IMR-90 (cell line): ENCODE measurements at regions not wholly inside any gene's neighbourhood (a gene's known extent, or its start where the extent isn't known, plus 50 kb on each side); places are given as distances from the start of the nearest gene placed in this dataset.

Experiments
- ATAC-seq: fragments of 200-7000 bp; cut with Tn5 transposase; 2 replicates; pipeline ENCODE4 v1.9.1; 2020; ENCODE audit warnings: low read depth, mild to moderate bottlenecking, moderate library complexity
- BruUV-seq: library from RNA; stranded (reverse); fragments of 400-500 nt; replicated peaks from 2 replicates; lab custom pipeline; 2021; lab: Mats Ljungman, UMichigan
- CTCF ChIA-PET: fragments of 300-600 bp; formaldehyde crosslinking; extraction: SDS; loops from one replicate; lab custom pipeline; 2021; ENCODE audit warnings: antibody characterized with exemption; lab: Yijun Ruan, JAX
- POLR2A ChIA-PET: fragments of 300-600 bp; sonication (Branson Sonifier 250); formaldehyde crosslinking; loops from one replicate; lab custom pipeline; 2022; ENCODE audit warnings: antibody characterized with exemption; ENCODE audit not compliant: unreplicated experiment; lab: Charles Lee
- DNase-seq: peaks from one replicate; pipeline ENCODE4 v3.0.0; 2013
- H2AFZ ChIP-seq: replicated peaks from 2 replicates; pipeline ENCODE3; 2013; ENCODE audit warnings: low read length, mild to moderate bottlenecking; ENCODE audit not compliant: poor library complexity
- H2AK5ac ChIP-seq: 2 replicates; pipeline ENCODE4 v1.6.1; 2013; ENCODE audit warnings: low read depth, low read length, inconsistent platforms
- H2AK9ac ChIP-seq: replicated peaks from 2 replicates; pipeline ENCODE3; 2013; ENCODE audit warnings: mild to moderate bottlenecking, low read depth, low read length, moderate library complexity; ENCODE audit not compliant: poor library complexity
- H2BK120ac ChIP-seq: 2 replicates; pipeline ENCODE4 v1.6.1; 2013; ENCODE audit warnings: low read depth, low read length, inconsistent platforms
- H2BK15ac ChIP-seq: 3 replicates; pipeline ENCODE4 v1.6.1; 2013; ENCODE audit warnings: low read depth, low read length, inconsistent platforms
- H2BK20ac ChIP-seq: 2 replicates; pipeline ENCODE4 v1.6.1; 2013; ENCODE audit warnings: low read depth, mild to moderate bottlenecking, inconsistent platforms, low read length, moderate library complexity
- H2BK5ac ChIP-seq: 2 replicates; pipeline ENCODE4 v1.6.1; 2013; ENCODE audit warnings: mild to moderate bottlenecking, low read depth, low read length, inconsistent platforms; ENCODE audit not compliant: poor library complexity, severe bottlenecking
- H3K14ac ChIP-seq: replicated peaks from 2 replicates; pipeline ENCODE4 v1.6.1; 2013; ENCODE audit warnings: low read depth, low read length, inconsistent platforms
- H3K18ac ChIP-seq: 2 replicates; pipeline ENCODE4 v1.6.1; 2013; ENCODE audit warnings: low read depth, low read length, control low read depth
- H3K23ac ChIP-seq: 2 replicates; pipeline ENCODE4 v1.6.1; 2013; ENCODE audit warnings: low read depth, low read length, inconsistent platforms
- H3K27ac ChIP-seq: 2 replicates; pipeline ENCODE4 v1.5.1; 2013; ENCODE audit warnings: mild to moderate bottlenecking, control low read depth, low read length; ENCODE audit not compliant: insufficient read depth
- H3K27me3 ChIP-seq: 2 replicates; pipeline ENCODE4 v1.6.1; 2013; ENCODE audit warnings: low read length; ENCODE audit not compliant: control insufficient read depth, insufficient read depth
- H3K36me3 ChIP-seq: 2 replicates; pipeline ENCODE4 v1.6.1; 2013; ENCODE audit warnings: low read length, mixed read lengths; ENCODE audit not compliant: control insufficient read depth, insufficient read depth
- H3K4ac ChIP-seq: 2 replicates; pipeline ENCODE4 v1.6.1; 2013; ENCODE audit warnings: low read depth, low read length, inconsistent platforms
- H3K4me1 ChIP-seq: 2 replicates; pipeline ENCODE4 v1.6.1; 2013; ENCODE audit warnings: low read length, mixed read lengths; ENCODE audit not compliant: control insufficient read depth, insufficient read depth
- H3K4me2 ChIP-seq: 2 replicates; pipeline ENCODE4 v1.6.1; 2013; ENCODE audit warnings: low read depth, mild to moderate bottlenecking, control low read depth, low read length, moderate library complexity
- H3K4me3 ChIP-seq: 2 replicates; pipeline ENCODE4 v1.5.1; 2013; ENCODE audit warnings: low read depth, mild to moderate bottlenecking, control low read depth, low read length, moderate library complexity; ENCODE audit not compliant: insufficient read depth
- H3K56ac ChIP-seq: 2 replicates; pipeline ENCODE4 v1.6.1; 2013; ENCODE audit warnings: low read length, inconsistent platforms; ENCODE audit not compliant: insufficient read depth; ENCODE audit errors: extremely low read depth
- H3K79me1 ChIP-seq, 2 experiments: 2 replicates each; pipeline ENCODE4 v1.6.1; 2013; ENCODE audit warnings: low read length in 2 of 2, inconsistent platforms in 1 of 2, low read depth in 1 of 2
- H3K9ac ChIP-seq: 2 replicates; pipeline ENCODE4 v1.6.1; 2013; ENCODE audit warnings: low read depth, low read length, control low read depth
- H3K9me1 ChIP-seq: 2 replicates; pipeline ENCODE4 v1.6.1; 2013; ENCODE audit warnings: low read length, inconsistent platforms; ENCODE audit not compliant: insufficient read depth
- H3K9me3 ChIP-seq: 2 replicates; pipeline ENCODE4 v1.6.1; 2013; ENCODE audit warnings: low read length; ENCODE audit not compliant: control insufficient read depth, insufficient read depth
- H4K20me1 ChIP-seq: 2 replicates; pipeline ENCODE4 v1.6.1; 2013; ENCODE audit warnings: low read length, inconsistent platforms; ENCODE audit not compliant: insufficient read depth
- H4K5ac ChIP-seq: 2 replicates; pipeline ENCODE4 v1.6.1; 2013; ENCODE audit warnings: mild to moderate bottlenecking, low read depth, low read length, control low read depth
- H4K8ac ChIP-seq, 2 experiments: 2 replicates each; pipeline ENCODE4 v1.6.1; 2013; ENCODE audit warnings: low read depth in 2 of 2, low read length in 2 of 2, control low read depth in 1 of 2, inconsistent platforms in 1 of 2
- H4K91ac ChIP-seq: 2 replicates; pipeline ENCODE4 v1.6.1; 2013; ENCODE audit warnings: low read depth, low read length, inconsistent platforms; ENCODE audit not compliant: insufficient read depth
- MAZ ChIP-seq: IDR thresholded peaks from 2 replicates; pipeline ENCODE4 v1.6.1; 2012; ENCODE audit warnings: low read depth, mild to moderate bottlenecking, low read length, improper control_type of control experiment, moderate library complexity, borderline replicate concordance
- MXI1 ChIP-seq: IDR thresholded peaks from 2 replicates; pipeline ENCODE4 v1.6.1; 2012; ENCODE audit warnings: low read depth, mild to moderate bottlenecking, low read length, moderate library complexity, borderline replicate concordance
- NFE2L2 ChIP-seq: fragments of 150-350 bp; IDR thresholded peaks from 2 replicates; pipeline ENCODE4 v1.6.1; 2016; ENCODE audit warnings: low read depth, mild to moderate bottlenecking, low read length
- RAD21 ChIP-seq: IDR thresholded peaks from 2 replicates; pipeline ENCODE4 v1.6.1; 2012; ENCODE audit warnings: low read length, improper control_type of control experiment
- WGBS, 2 experiments: methylation state at CpG; one replicate each; pipeline versions ENCODE4 v1.1.5 to v1.1.7; 2013; ENCODE audit warnings: missing lambda C conversion rate in 2 of 2; ENCODE audit not compliant: insufficient read length in 1 of 2; ENCODE audit errors: extremely low coverage in 2 of 2; 5-methylcytosine and 5-hydroxymethylcytosine counted together
- dilution Hi-C: fragments of 300-500 bp; cut with HindIII; formaldehyde crosslinking; loops from one replicate; pipeline ENCODE4 v1.14.3; 2018; ENCODE audit warnings: low sequenced_read_pairs; ENCODE audit not compliant: unreplicated experiment
- in situ Hi-C: fragments of 300-500 bp; cut with MboI; formaldehyde crosslinking; loops from 3 replicates; pipeline ENCODE4 v1.14.3; 2019; ENCODE audit warnings: low sequenced_read_pairs, inconsistent platforms, mixed read lengths
- intact Hi-C: fragments of 100-400 bp; cut with micrococcal nuclease; formaldehyde crosslinking; loops from 2 replicates; pipeline ENCODE4 v1.10.0; 2022
- TF ChIP-seq, protein P1 (sequence below): conservative IDR thresholded peaks from 2 replicates; pipeline ENCODE4 v1.5.1; 2012; ENCODE audit warnings: mild to moderate bottlenecking, low read depth, low read length, improper control_type of control experiment
- TF ChIP-seq, protein P2 (sequence below): fragments of 150-350 bp; IDR thresholded peaks from 2 replicates; pipeline ENCODE4 v1.6.1; 2016; ENCODE audit warnings: low read depth, mild to moderate bottlenecking, low read length, moderate library complexity, borderline replicate concordance

- H3K4me1 ChIP-seq: no peaks in the 10 kb centered on the region
- H2BK20ac ChIP-seq: no peak overlapping the region
- H3K27ac ChIP-seq: no peak overlapping the region
- no peak overlapping the region for H2BK120ac ChIP-seq
- no peak overlapping the region for H4K91ac ChIP-seq
- no peak overlapping the region for H3K4me2 ChIP-seq
- H3K4me3 ChIP-seq: no peak overlapping the region
- H2AFZ ChIP-seq: no peak overlapping the region
- H4K8ac ChIP-seq: no peak overlapping the region
- H3K23ac ChIP-seq: no peak overlapping the region
- POLR2A ChIA-PET: no interaction called here
- no peak overlapping the region for H3K4ac ChIP-seq
- H3K36me3 ChIP-seq: no peaks in the 10 kb centered on the region
- H2BK15ac ChIP-seq: no peak overlapping the region
- no TSS peak for BruUV-seq
- TF ChIP-seq MXI1 (no peak), MAZ (no peak), RAD21 (no peak), NFE2L2 (no peak)
- TF ChIP-seq, protein P1, sequence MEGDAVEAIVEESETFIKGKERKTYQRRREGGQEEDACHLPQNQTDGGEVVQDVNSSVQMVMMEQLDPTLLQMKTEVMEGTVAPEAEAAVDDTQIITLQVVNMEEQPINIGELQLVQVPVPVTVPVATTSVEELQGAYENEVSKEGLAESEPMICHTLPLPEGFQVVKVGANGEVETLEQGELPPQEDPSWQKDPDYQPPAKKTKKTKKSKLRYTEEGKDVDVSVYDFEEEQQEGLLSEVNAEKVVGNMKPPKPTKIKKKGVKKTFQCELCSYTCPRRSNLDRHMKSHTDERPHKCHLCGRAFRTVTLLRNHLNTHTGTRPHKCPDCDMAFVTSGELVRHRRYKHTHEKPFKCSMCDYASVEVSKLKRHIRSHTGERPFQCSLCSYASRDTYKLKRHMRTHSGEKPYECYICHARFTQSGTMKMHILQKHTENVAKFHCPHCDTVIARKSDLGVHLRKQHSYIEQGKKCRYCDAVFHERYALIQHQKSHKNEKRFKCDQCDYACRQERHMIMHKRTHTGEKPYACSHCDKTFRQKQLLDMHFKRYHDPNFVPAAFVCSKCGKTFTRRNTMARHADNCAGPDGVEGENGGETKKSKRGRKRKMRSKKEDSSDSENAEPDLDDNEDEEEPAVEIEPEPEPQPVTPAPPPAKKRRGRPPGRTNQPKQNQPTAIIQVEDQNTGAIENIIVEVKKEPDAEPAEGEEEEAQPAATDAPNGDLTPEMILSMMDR: no peak
- TF ChIP-seq, protein P2, sequence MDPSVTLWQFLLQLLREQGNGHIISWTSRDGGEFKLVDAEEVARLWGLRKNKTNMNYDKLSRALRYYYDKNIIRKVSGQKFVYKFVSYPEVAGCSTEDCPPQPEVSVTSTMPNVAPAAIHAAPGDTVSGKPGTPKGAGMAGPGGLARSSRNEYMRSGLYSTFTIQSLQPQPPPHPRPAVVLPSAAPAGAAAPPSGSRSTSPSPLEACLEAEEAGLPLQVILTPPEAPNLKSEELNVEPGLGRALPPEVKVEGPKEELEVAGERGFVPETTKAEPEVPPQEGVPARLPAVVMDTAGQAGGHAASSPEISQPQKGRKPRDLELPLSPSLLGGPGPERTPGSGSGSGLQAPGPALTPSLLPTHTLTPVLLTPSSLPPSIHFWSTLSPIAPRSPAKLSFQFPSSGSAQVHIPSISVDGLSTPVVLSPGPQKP: no peak
- H3K56ac ChIP-seq: no peak overlapping the region
- no peaks in the 10 kb centered on the region for H3K79me1 ChIP-seq
- dilution Hi-C loops (no loop called here), intact Hi-C loops (no loop called here), in situ Hi-C loops (no loop called here)
- no peak overlapping the region for H3K14ac ChIP-seq
- H3K9ac ChIP-seq: no peak overlapping the region
- H3K27me3 ChIP-seq: peaks cover 2% of the 10 kb centered on the region
- H2AK5ac ChIP-seq: no peak overlapping the region
- H2AK9ac ChIP-seq: no peak overlapping the region
- H4K20me1 ChIP-seq: no peaks in the 10 kb centered on the region
- H3K9me1 ChIP-seq: no peaks in the 10 kb centered on the region
- CTCF ChIA-PET: no interaction called here
- no peak for DNase-seq
- no CpG with 5 or more reads among the region's 4 CpGs for WGBS, 2 experiments
- ATAC-seq: no peak
- no peak overlapping the region for H4K5ac ChIP-seq
- peaks cover 8% of the 10 kb centered on the region for H3K9me3 ChIP-seq
- no peak overlapping the region for H2BK5ac ChIP-seq
- no peak overlapping the region for H3K18ac ChIP-seq
These were observed 78.7 kb upstream of the ITGA6 start for GRCh38 chr2:172348555-172349288.
